ENCODE measurements at regions not wholly inside any gene's neighbourhood (a gene's known extent, or its start where the extent isn't known, plus 50 kb on each side); places are given as distances from the start of the nearest gene placed in this dataset.

DNA sequence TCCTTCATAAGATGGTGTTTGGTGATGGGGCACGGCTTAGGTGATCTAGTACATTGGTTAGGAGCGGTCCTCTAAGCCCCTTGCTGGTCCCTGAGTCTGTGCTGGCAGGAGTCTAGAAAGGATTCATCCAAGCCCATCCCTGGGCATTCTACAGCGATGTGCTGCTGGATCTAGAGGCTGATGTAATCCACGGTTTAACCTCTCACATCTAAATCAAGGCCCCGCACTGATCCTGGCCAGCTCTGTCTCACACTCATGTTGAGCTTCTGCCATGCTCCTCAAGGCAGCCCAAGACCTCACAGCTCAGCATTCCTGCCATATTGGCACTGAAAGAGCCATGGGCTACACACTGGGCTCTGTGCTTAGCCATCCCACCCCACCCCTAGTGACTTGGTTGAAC is 664.8 kb downstream of the STK39 start:
- DNase-seq (ENCODE audit: low spot score in 2 of 2), result no peak
- TF ChIP-seq, protein P1, sequence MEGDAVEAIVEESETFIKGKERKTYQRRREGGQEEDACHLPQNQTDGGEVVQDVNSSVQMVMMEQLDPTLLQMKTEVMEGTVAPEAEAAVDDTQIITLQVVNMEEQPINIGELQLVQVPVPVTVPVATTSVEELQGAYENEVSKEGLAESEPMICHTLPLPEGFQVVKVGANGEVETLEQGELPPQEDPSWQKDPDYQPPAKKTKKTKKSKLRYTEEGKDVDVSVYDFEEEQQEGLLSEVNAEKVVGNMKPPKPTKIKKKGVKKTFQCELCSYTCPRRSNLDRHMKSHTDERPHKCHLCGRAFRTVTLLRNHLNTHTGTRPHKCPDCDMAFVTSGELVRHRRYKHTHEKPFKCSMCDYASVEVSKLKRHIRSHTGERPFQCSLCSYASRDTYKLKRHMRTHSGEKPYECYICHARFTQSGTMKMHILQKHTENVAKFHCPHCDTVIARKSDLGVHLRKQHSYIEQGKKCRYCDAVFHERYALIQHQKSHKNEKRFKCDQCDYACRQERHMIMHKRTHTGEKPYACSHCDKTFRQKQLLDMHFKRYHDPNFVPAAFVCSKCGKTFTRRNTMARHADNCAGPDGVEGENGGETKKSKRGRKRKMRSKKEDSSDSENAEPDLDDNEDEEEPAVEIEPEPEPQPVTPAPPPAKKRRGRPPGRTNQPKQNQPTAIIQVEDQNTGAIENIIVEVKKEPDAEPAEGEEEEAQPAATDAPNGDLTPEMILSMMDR (IDR thresholded peaks at IDR 0.05), result no peak
- H3K9me3 ChIP-seq, result no peaks in the 10 kb centered on the region
- no peaks in the 10 kb centered on the region for H3K4me1 ChIP-seq
- no peaks in the 10 kb centered on the region for H3K27me3 ChIP-seq
- H3K27ac ChIP-seq, result no peak overlapping the region
- H3K36me3 ChIP-seq, result no peaks in the 10 kb centered on the region
- H3K4me3 ChIP-seq, result no peak overlapping the region
- intact Hi-C loops (cut with DNase I), result no loop called here

DNA sequence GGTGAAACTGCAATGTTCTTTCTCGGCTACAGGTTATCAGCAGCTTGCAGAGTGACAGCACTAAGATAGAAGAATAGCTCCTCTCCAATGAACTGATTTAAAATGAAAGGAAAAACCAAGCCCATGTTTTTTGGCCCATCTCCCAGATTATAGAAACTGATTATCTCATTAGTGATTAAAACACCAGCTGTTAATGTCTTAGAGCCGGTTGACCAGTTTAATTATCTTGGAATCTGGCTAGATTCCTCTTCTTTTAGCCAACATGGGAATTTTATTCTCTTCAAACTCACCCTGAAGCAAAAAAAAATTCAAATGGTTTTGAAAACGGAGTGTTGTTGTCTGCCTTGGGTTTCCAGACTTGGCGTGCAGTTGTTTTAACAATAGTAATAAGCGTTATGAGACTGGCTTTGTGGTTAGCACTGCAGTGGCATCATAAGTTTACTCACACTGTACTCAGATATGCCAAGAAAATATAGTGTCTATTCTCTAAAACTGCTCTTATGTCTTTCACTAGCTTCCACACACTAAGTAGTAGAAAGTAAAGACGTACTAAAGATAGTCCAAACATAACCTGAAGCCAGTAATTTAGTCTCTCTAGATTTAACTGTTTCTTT is 665.3 kb downstream of the STK39 start:
- Histone ChIP-seq H3K4me3 (no peak overlapping the region), H3K9me3 (no peaks in the 10 kb centered on the region), H3K27ac (no peak overlapping the region), H3K4me1 (no peaks in the 10 kb centered on the region), H3K36me3 (no peaks in the 10 kb centered on the region), H3K27me3 (no peaks in the 10 kb centered on the region)
- DNase-seq (ENCODE audit: low spot score in 2 of 2), result no peak
- TF ChIP-seq, protein P1 (IDR thresholded peaks at IDR 0.05), result no peak
- intact Hi-C loops (cut with DNase I), result no loop called here

DNA sequence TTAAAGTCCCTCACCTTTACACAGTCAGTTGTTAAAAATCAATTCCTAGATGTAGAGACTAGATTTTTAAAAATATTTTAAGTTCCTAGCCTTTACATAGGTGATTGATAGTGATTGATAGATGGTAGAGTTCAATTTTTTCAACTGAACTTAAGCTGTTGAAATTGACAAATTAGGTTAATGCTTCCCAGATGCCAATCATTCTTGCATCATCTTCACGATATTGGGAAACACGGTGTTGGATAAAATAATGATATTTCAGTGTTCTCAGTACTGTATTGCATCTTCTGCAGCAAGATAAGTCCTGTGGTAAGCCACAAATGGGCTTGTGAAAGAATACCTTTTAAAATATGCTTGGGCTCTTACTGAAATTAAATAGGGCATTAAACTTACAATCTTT is 667.6 kb downstream of the STK39 start:
- TF ChIP-seq, protein P1 (IDR thresholded peaks at IDR 0.05), result no peak
- H3K9me3 ChIP-seq, result no peaks in the 10 kb centered on the region
- no peak for DNase-seq (ENCODE audit: low spot score in 2 of 2)
- no peak overlapping the region for H3K4me3 ChIP-seq
- no peak overlapping the region for H3K27ac ChIP-seq
- H3K36me3 ChIP-seq, result no peaks in the 10 kb centered on the region
- no peaks in the 10 kb centered on the region for H3K4me1 ChIP-seq
- intact Hi-C loops (cut with DNase I), result no loop called here
- H3K27me3 ChIP-seq, result no peaks in the 10 kb centered on the region

DNA sequence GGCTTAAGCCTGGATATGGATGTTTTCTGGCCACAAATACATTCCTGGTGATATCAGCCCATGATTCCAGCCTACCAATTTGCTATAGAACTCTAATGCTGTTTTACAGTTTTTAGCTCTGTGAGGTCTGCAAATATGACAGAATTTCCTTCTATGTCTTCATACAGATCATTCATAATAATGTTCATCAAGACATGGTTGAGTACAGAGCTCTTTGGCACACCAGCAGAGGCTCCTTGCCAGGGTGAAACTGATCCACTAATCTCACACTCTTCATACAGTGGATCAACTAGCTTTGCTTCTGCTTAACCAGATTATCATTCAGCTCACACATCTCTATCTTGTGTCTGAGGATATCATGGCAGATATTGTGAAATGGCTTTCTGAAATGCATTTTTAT is 672.1 kb downstream of the STK39 start:
- Histone ChIP-seq H3K27ac (no peak overlapping the region), H3K4me1 (no peaks in the 10 kb centered on the region), H3K4me3 (no peak overlapping the region), H3K36me3 (no peaks in the 10 kb centered on the region), H3K9me3 (no peaks in the 10 kb centered on the region), H3K27me3 (no peaks in the 10 kb centered on the region)
- no peak for DNase-seq (ENCODE audit: low spot score in 2 of 2)
- intact Hi-C loops (cut with DNase I), result no loop called here
- TF ChIP-seq, protein P1 (IDR thresholded peaks at IDR 0.05), result no peak

DNA sequence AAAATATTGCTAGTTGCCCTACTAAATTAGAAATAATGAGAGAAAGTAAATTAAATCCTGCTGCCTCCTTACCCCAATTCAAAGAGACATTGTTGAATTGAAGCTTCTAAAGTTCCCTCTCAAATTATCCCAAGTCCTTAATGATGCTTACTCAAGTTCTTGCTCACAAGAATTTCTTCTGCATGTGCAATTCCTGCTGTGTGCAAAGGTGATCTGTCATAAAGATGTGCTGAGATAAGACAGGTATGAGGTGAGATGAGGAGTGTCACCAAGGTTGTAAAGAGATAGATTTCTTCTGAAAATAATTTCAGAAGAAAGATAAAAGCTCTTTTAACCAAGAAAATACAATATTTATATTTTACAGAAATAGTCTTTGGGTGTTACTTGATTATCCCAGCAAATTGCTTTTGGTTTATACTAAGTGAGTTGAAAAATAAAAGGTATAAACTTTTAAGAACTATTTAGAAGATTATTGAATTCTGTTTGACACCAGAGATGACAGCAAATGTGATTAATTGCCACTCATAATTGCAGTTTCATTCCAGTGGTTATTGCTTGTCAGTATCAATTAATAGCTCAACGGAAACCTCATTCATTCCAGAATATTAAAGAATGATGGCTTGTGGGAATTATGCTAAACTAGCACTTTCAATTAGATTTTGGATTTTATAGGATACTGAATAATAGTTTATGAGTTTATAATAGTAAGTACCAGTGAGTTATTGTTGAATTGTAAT is 674.3 kb downstream of the STK39 start:
- no peak for DNase-seq (ENCODE audit: low spot score in 2 of 2)
- intact Hi-C loops (cut with DNase I), result no loop called here
- H3K27me3 ChIP-seq, result no peaks in the 10 kb centered on the region
- TF ChIP-seq, protein P1 (IDR thresholded peaks at IDR 0.05), result no peak
- H3K27ac ChIP-seq, result no peak overlapping the region
- H3K9me3 ChIP-seq, result no peaks in the 10 kb centered on the region
- H3K36me3 ChIP-seq, result no peaks in the 10 kb centered on the region
- no peak overlapping the region for H3K4me3 ChIP-seq
- no peaks in the 10 kb centered on the region for H3K4me1 ChIP-seq
